Keratinocyte (primary cell): ENCODE measurements at regions not wholly inside any gene's neighbourhood (a gene's known extent, or its start where the extent isn't known, plus 50 kb on each side); places are given as distances from the start of the nearest gene placed in this dataset.

ENCODE experiments used
- EZH2 ChIP-seq: IDR thresholded peaks from one replicate; pipeline ENCODE4 v1.6.1; 2012; ENCODE audit warnings: inconsistent platforms, mild to moderate bottlenecking, low read length, moderate library complexity
- TF ChIP-seq, protein P1 (sequence below), 3 experiments: IDR thresholded peaks in 1 of 3; conservative IDR thresholded peaks in 1 of 3; optimal IDR thresholded peaks in 1 of 3; 2 replicates in 2 of 3; 3 replicates in 1 of 3; pipeline versions ENCODE3 to v1.5.1; 2011; ENCODE audit warnings: low read length in 3 of 3, mild to moderate bottlenecking in 3 of 3, moderate library complexity in 2 of 3, control low read depth in 1 of 3, inconsistent platforms in 1 of 3; ENCODE audit not compliant: insufficient read depth in 2 of 3; ENCODE audit errors: extremely low read depth in 1 of 3

DNA sequence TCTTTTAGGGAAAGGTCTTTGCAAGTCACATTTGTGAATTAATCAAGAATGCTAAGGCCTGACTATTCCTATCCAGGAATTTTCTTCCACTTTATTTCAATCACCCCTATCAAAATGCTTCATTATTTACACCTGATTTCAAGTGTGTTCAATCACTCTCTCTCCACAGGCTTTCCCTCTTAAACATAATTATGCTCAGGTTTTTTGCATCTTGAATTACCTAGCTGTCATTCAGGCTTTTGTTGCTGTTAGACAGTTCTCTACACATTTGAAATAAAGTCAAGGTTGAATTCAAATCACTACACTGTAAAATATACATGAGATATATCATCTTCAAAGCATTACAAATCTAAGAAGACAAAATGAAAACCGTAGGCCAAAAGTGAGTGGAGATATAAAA, 941.3 kb upstream of the SLITRK1 start:
- TF ChIP-seq, protein P1, sequence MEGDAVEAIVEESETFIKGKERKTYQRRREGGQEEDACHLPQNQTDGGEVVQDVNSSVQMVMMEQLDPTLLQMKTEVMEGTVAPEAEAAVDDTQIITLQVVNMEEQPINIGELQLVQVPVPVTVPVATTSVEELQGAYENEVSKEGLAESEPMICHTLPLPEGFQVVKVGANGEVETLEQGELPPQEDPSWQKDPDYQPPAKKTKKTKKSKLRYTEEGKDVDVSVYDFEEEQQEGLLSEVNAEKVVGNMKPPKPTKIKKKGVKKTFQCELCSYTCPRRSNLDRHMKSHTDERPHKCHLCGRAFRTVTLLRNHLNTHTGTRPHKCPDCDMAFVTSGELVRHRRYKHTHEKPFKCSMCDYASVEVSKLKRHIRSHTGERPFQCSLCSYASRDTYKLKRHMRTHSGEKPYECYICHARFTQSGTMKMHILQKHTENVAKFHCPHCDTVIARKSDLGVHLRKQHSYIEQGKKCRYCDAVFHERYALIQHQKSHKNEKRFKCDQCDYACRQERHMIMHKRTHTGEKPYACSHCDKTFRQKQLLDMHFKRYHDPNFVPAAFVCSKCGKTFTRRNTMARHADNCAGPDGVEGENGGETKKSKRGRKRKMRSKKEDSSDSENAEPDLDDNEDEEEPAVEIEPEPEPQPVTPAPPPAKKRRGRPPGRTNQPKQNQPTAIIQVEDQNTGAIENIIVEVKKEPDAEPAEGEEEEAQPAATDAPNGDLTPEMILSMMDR (optimal IDR thresholded peaks at IDR 0.05 in 1 of 3, IDR thresholded peaks at IDR 0.05 in 1 of 3, conservative IDR thresholded peaks at IDR 0.05 in 1 of 3; ENCODE audit: extremely low read depth in 1 of 3, insufficient read depth in 2 of 3, low read length in 3 of 3) = no peak
- TF ChIP-seq EZH2 = no peak
